HG03521 (cell line): ENCODE measurements at regions not wholly inside any gene's neighbourhood (a gene's known extent, or its start where the extent isn't known, plus 50 kb on each side); places are given as distances from the start of the nearest gene placed in this dataset.
A peak's percentile ranks its signal among the peaks of the same experiment; 100 is the strongest.
"Not testable (repeated sequence)": the region's sequence is repeated elsewhere in the genome, so short reads cannot be mapped to it uniquely, and the experiment has no call there.

Experiments
- ATAC-seq: cut with Tn5 transposase; IDR thresholded peaks from one replicate; pipeline ENCODE4 v1.9.1; 2021; ENCODE audit warnings: mild to moderate bottlenecking, moderate library complexity; ENCODE audit not compliant: unreplicated experiment

DNA sequence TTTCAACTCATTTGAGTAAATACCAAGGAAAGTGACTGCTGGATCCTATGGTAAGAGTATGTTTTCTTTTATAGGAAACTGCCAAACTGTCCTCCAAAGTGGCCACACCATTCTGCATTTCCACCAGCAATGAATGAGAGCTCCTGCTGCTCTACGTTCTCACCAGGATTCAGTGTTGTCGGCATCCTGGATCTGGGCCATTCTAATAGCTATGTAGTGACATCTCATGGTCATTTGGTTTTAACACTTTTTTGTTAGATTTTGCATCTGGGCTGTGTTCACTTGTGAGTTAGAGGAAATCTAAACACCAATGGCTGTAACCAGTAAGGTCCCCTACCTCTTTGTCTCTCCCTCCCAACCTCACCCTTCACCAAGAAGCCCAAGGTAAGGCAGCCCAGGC, 115.9 kb downstream of the ATPSCKMT start:
- no peak for ATAC-seq

DNA sequence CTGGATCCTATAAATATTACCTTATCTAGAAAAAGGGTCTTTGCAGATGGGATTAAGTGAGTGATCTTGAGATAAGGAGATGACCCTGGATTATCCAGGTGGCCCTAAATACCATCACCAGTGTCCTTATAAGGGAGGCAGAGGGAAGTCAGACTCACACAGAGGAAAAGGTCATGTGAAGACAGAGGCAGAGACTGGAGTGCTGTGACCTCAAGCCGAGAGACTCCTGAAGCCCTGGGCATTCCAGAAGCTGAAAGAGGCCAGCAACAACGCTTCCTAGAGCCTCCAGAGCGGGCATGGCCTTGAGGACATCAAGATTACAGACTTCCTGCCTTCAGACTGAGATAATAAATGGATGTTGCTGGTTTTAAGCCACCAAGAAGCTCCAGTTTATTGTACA, 118.8 kb downstream of the ATPSCKMT start:
- ATAC-seq: no peak

DNA sequence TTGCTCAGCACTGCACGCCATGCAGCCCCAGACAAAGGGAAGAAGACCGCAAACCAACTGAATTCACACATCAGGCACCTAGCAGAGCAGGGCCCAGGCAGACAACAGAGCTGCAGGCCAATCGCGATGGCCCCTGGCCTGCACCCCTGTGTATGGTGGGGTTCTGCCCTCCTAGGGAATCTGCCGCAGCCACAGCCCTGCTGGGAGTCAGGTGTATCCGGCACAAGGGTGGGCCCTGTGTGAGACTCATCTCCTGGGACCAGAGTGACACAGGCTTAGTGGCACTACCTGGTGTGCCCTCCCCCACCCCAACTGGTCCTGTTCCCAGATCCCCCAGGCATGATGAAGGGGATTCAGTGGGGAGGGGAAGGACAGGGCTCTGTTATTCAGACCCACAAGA, 122.8 kb downstream of the ATPSCKMT start:
- no peak for ATAC-seq

DNA sequence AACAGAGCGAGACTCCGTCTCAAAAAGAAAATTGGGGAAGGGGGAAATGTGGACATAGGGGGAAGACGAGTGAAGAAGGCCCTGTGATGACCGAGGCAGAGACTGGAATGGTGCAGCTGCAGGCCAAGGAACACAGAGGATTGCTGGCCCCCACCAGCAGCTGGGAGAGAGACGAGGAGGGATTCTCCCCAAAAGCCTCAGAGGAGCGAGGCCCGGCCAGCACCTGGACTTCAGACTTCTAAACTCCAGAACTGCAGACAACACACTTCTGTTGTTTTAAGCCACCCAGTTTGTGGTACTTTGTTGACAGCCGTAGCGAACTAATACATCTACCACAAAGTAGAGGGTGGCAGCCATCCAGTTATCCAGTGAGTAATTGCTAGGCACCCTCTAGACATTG, 124.6 kb downstream of the ATPSCKMT start:
- no peak for ATAC-seq

DNA sequence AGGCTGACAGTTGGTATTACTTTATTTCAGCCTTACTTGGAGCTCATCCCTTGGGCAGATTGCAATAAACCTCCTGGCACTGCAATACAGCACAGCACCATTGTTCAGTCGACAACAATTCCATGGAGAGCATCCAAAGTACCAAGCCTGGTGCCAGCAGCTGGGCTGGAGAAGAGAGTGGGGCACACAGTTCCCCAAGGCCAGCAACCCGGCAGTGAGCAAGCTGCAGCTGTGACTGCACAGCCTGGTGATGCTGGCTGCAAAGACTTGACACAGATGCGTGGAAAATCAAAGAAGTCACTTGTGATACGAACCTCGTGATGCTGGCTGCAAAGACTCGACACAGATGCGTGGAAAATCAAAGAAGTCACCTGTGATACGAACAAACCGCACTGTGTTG, 125.4 kb downstream of the ATPSCKMT start:
- ATAC-seq: no peak

DNA sequence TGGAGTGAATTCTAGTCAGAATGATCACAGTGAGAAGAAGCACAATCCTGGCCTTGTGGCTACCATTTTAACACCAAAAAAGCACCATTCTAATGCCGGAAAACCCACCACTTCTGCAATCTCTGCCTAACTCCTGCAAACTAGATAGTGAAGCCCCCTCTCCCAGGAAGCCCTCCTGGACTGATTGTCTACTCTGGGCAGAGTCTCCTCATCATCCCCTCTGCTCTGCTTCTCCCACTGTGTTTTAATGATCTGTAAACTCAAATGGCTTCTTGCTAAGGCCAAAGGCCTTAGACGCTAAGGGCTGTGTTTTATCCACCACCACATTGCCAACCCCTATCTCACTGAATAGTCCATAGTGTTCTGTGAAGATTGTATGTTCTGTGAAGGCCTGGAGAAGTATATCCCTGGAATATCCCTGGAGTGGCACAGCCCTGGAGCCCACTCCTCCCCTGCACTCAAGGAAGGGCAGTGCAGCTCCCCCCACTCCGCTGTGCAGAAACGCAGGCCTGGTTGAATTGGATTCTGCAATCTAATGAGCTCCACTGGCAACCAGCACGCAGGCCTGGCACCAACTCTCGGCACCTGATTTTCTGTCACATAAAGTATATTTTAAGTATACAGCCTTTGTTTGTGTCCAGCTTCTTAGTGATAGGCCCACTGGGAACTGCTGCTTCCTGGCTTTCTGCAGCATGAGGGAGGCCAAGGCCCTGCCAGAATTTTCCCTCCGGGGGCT, 126.3 kb downstream of the ATPSCKMT start:
- ATAC-seq: no peak

DNA sequence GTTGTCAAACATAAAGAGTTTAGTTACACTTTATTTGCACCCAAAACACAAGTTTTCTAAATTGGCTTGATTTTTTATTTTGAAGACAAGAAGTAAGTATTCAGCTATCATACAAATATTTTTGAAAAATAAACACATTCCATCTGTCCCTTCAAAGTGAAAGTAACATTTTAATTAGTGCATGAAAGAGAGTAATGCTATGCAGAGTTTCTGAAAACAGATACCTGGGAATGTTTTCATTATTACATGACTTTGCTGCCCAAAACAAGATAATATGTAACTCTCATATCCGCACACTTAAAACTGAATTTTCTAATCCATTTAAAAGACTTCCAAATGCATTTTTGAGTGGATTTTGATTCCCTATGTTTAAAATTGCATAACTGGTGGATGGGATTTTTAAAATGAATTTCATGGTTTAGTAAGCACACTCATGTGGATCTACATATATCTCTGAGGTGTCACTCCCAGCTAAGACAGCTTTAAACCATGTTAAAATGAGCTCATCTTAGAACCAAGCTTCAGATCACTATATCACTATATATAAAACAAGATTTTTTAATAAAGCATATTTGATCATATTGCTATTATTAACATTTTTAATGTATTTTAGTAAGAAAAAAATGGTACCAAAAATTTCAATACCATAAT, 127.5 kb downstream of the ATPSCKMT start:
- ATAC-seq: no peak

DNA sequence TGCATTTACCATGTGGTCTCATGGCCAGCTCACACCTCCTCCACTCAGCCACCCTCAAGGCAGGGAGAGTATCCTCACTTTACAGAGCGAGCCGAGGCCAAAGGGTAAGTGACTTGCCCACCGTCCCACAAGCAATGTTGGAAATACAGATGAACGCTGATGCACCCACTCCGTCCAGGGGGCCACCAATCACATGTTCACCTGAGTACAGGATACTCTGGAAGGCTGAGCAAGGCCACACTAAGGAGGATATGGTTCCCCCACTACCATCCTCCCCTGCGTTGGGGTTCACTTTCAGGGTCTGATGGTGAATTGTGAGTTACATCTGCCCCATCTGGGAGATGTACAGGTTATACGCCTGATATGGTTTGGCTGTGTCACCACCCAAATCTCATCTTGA, 128.8 kb downstream of the ATPSCKMT start:
- no peak for ATAC-seq

DNA sequence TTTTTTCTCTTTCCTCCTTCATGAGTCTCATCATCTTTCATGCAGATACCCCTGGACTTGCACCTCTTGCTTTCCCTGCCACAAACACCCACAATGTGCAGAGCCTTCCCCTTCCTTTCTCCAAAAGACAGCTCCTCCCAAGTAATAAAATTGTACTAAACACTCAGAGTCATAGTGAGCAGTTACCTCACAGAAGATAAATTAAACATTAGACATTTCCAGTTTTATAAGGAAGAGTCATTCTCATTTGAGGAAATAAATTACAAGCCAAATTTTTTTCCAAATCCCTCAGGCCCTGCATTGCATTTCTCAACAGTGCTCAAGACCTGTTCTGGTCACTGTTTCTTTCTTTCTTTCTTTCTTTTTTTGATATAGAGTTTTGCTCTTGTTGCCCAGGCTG, 131.5 kb downstream of the ATPSCKMT start:
- no peak for ATAC-seq

DNA sequence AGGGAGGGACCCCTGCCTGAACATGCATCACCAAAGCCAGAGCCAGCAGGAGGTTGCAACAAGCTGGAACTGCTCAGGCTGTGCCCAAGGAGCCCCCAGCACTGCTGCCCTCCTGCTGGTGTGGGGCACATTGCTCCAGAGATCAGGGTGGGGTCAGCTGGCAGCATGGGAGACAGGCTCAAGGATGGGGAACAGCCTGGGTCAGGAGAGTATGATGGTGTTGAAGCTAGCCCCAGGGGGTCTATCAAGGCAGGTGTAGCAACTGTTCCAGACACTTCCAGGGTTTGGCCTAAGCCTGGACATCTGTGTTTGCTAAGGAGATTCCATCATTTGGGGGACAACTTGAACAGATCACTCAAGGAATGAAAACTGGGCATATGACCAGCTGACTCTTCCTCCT, 133.1 kb downstream of the ATPSCKMT start:
- ATAC-seq: no peak

DNA sequence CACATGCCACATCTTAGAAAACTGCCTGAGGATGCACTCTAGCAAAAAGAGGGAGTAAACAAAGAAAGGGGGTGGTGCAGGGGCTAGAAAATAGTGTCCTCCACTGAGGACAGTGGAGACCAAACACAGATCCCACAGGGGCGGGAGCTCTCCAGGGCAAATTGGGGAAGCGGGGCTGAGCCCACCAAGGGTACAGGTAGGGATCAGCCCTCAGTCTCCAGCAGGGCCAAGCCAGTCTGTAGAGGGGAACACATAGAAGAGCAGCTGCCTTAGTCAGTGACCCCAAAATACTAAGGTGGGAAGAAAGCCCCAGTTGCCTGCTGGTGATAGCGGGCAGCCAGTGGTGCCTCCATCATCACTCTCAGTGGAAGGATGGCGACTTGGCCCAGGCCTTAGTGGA, 134.0 kb downstream of the ATPSCKMT start:
- ATAC-seq: no peak

DNA sequence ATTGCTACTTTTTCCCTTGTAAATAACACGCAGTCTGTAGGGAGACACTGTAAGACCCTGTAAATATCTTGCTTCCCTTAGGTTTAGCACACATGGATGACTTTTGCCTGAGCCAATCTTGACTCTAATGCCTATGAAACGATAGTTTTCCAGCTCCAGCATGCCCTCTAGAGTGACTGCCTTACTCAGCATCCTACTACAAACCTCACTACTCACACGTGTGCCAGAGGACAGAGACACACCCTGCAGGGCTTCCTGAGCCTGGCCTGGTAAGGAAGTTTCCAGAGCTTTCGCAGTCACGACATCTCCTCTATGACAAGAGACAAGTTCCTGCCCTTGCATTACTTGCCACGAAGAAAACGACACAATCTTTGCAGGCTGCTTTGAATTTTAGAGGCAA, 138.1 kb downstream of the ATPSCKMT start:
- ATAC-seq: peak; percentile 56

DNA sequence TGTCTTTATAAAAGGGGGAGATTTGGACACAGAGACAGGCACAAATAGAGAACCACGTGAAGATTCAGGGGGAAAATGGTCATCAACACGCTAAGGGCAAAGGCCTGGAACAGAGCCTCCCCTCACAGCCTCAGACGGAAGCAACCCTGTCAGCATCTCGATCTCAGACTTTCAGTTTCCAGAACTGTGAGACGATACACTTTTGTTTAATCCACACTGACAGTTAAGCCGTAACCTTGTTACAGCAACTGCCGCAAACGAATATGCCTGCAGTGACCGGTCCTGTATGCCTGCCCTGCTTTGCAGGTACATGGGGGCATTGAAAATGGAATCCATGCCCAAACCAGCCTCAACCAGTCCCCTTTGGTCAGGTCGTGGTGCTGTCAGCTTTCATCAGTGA, 139.5 kb downstream of the ATPSCKMT start:
- no peak for ATAC-seq

DNA sequence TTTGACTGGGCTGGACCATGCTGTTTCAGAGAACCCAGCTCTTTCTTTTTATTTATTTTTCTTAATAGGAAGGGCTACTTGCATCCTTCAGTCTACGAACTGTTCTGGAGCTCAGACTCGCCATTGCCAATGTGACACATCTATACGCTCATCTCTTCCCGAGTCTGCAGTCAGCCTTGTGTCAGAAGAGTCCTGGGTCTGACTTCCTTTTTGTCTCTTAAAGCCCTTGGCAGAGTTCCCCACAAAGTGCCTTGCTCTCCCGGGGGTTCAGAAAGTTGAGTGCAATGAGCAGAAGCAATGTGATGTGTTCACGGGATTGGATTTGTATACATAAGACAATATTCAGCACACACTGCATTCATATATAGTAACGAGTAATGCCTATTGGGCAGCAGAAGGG, 140.4 kb downstream of the ATPSCKMT start:
- ATAC-seq: no peak

DNA sequence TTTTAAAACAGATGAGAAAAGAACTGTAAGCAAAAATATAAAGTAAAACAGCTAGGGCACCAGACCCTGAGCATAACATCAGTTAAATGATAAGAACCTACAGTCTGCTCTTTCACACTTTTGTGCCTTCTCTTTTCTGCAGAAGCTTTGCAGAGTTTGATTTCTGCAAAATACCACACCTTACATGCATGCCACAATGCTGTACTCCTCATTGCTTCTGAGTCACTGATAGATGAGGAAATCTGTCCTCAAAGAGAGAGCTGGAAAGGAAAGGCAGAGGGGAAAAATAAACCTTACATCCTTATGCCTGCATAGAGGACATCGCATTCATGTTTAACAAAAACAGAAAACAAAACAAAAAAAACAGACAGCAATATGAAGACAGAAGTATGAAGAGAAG, 142.9 kb downstream of the ATPSCKMT start:
- no peak for ATAC-seq

DNA sequence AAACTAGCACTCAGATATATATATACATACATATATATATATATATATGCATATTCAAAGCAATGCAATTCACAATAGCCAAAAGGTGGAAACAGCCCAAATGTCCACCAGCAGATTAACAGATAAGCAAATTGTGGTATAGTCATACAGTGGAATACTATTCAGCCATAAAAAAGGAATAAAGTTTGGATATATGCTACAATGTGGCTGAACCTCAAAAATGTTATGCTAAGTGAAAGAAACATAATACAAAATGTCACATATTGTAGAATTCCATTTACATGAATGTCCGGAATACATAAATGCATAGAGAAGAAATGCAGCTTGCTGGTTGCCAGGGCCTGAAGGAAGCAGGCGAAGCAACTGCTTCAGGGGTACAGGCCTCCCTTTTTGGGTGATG, 143.4 kb downstream of the ATPSCKMT start:
- ATAC-seq: no peak

DNA sequence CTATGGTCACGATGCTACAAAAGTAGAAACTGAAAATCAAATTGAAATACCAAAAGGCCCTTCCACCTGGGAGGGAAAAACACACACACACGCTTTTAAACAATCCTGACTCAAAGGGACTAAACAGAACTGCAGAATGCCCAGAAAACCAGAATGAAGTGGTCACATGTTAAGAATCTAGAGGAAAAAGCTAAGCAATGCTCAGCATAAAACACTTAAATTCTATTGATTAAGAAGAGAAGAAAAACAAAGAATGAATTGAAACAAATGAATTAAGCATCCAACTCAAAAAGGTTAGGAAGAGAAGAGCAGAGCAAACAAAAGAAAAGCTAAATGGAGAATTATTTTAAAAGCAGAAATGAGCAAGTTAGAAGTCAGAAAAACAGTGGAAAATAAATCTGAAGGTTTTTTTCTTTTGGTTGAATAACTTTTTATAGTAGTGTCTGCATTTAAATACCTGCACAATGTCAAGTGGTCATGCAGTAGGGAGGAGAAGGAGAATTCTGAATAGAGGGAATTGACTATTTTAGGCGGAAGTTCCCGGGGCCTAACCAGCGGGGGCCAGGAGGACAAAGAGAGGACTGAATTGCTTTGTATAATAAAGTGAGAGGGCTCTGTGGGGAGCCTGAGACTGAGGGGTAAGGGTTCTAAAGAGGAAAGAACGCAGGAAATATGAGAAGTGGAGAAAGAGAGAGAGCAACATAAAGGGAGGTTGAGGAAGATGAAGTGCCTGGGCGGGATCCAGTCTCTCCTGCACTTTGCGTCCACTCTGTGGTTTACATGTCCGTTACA, 146.8 kb downstream of the ATPSCKMT start:
- ATAC-seq: no peak

DNA sequence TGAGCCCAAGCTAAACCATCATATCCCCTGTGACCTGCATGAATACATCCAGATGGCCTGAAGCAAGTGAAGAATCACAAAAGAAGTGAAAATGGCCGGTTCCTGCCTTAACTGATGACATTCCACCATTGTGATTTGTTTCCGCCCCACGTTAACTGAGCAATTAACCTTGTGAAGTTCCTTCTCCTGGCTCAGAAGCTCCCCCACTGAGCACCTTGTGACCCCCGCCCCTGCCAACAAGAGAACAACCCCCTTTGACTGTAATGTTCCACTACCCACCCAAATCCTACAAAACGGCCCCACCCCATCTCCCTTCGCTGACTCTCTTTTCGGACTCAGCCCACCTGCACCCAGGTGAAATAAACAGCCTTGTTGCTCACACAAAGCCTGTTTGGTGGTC, 147.5 kb downstream of the ATPSCKMT start:
- ATAC-seq: not testable (repeated sequence)

DNA sequence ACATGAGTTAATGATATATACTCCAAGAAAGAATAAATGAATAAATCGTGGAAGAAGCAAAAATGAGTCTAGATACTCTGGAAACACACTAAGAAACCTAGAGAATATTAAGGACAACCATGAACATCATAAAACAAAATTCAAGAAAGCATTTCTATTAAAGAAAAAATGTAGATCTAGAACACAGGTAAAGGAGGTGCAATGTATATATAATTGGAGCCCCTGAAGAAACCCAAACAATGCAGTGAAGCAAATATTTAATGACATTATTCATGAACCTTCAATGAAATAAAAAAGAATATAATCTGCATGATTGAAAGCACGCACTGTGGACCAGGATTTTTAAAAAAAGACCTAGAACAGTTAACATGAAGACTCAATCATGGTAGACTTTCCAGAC, 150.1 kb downstream of the ATPSCKMT start:
- ATAC-seq: no peak

DNA sequence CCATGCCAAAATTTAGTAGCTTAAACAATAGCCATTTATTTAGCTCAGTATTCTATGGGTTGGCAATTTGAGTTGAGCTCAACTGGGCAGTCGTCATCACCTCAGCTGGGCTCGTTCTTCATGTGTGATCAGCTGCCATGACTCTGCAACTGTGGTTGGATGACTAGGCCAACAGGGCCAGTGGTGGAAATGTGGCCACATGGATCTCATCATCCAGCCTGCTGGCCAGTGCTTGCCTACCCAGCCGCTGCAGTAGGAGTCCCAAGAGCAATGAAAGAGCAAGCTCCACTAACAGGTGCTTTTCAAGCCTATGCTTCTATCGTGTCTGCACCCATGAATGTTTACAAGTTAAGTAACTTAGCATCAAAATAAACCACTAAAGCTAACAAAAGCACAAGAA, 158.0 kb downstream of the ATPSCKMT start:
- ATAC-seq: no peak

DNA sequence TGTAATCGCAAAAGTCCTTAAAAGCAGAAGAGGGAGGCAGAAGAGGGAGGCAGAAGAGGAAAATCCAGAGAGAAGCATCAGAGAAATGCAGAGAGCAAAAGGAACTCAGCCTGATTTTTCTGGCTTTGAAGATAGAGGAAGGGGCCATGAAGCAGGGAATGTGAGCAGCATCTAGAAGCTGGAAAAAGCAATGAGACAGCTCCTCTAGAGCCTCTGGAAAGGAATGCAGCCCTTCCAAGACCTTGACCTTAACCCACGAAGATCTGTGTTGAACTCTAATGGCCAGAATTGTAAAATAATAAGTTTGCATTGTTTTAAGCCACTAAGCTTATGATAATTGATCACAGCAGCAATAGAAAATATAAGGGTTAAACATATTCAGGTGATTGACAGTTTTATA, 159.6 kb downstream of the ATPSCKMT start:
- ATAC-seq: no peak

DNA sequence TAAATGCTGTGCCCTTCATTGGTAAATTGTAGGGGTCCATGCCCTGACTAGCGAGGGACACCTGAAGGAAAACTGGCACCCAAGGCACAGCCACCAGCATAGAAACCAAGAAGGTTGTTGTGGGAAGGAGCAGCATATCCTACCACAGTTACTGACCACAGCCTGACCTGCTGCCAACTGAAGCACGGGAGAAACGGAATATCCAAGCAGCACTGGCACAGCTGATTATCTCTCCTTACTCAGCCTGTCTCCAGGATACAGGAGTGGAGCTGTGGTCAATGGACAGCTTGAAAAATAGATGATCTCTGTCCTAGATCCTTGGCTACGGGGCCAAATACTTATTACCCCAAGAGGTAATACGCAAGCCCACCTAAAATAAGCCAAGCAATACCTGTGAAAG, 164.5 kb downstream of the ATPSCKMT start:
- ATAC-seq: no peak
